NCI-H146 (cell line): ENCODE measurements at regions not wholly inside any gene's neighbourhood (a gene's known extent, or its start where the extent isn't known, plus 50 kb on each side); places are given as distances from the start of the nearest gene placed in this dataset.

Source experiments
- DNase-seq: peaks from one replicate; lab custom pipeline; 2025; lab: John Stamatoyannopoulos, UW

DNA sequence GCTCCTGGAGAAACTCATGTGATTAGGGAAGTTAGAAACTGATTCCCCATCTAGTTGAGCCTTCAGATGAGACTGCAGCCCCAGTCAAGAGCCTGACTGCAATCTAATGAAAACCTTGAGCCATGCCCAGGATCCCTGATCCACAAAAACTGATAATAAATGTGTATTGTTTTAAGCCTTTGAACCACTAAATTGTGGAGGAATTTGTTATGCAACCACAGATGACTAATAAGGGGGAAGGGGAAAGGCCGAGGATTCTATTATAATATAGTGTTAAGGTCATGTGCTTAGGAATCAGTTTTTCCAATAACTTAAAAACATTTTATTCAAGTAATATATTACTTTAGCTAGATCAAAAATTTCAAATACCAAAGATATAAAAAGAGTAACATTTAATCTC lies 52.8 kb upstream of the USP25 start:
- no peak for DNase-seq

DNA sequence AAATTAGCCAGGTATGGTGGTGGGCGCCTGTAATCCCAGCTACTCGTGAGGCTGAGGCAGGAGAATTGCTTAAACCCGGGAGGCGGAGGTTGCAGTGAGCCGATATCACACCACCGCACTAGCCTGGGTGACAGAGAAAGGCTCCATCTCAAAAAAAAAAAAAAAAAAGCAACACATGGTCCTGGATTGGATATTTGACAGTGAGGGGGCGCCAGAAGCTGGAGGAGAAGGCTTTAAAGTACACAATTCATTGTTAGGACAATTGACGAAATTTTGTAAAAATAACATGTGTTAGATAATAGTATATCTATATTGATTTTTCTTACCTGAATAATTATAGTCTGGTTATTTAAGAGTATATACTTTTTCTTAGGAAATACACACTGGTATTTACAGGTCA lies 50.2 kb upstream of the USP25 start:
- DNase-seq: no peak
